NCI-H1417 treated with DMSO at 0.1 percent for 48 hours (cell line): ENCODE measurements at regions not wholly inside any gene's neighbourhood (a gene's known extent, or its start where the extent isn't known, plus 50 kb on each side); places are given as distances from the start of the nearest gene placed in this dataset.
"Not testable (repeated sequence)": the region's sequence is repeated elsewhere in the genome, so short reads cannot be mapped to it uniquely, and the experiment has no call there.

ENCODE experiments used
- DNase-seq: peaks from one replicate; lab custom pipeline; 2025; lab: John Stamatoyannopoulos, UW

DNA sequence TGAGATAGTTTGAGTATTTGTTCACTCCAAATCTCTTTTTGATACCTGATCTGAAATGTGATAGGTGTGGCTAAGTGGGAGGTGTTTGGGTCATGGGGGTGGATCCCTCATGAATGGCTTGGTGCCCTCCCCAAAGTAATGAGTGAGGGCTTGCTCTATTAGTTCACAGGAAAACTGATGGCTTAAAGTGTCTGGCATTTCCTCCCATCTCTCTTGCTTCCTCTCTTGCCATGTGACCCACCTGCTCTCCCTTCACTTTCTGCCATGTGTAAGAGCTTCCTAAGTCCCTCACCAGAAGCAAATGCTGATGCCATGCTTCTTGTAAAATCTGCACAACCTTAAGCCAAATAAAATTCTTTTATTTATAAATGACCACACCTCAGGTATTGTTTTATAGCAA is 61.1 kb downstream of the MAD2L1 start:
- DNase-seq: no peak

DNA sequence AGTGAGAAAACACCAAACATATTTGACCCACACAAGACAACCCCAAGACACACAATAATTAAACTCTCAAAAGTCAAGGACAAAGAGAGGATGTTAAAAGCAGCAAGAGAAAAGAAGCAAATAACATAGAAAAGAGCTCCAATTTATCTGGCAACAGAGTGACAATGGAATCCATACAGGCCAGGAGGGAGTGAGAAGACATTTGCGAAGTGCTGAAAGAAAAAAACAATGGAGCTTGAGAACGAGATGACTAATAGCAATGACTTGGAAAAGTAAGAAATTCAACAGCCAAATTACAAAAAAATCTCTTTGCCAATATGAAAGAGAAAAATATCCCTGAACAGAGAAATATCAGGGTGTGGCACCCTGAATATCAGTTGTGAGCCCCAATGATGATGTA is 61.6 kb downstream of the MAD2L1 start:
- DNase-seq: no peak

DNA sequence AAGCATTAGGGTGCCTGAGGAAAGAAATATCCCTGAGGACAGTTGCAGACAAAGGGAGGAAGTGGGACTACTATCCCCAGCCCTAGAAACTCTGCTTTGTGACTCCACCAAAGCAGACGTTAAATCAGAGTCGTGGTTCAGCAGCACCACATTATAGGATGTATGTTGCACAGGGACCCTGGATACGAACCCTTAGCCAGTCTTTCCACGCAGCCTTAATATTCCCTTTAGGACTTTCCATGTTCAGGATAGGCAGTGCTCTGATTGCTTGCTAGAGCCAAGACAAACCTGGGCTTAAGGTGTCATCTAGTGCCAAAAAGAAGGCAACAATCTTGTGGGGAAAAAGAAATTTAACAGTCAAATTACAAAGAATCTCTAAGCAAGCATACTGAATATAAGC is 62.6 kb downstream of the MAD2L1 start:
- no peak for DNase-seq

DNA sequence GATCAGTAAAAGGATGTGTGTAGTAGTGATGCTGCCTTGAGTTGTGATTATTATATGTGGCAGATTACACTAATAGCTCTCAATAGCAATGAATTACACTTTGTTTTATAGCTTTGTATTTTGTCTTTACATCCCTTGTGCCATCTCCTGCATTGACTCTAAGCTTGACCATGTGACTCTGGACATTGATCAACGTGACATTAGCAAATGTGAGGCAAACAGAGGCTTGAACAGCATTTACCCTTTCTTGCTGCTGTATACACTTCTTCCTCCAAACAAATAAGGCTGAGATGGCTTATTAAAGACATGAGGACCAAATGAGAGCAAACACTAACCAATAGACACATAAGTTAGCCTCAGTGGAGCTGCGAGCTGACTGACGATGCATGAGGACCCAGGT is 63.5 kb downstream of the MAD2L1 start:
- DNase-seq: no peak

DNA sequence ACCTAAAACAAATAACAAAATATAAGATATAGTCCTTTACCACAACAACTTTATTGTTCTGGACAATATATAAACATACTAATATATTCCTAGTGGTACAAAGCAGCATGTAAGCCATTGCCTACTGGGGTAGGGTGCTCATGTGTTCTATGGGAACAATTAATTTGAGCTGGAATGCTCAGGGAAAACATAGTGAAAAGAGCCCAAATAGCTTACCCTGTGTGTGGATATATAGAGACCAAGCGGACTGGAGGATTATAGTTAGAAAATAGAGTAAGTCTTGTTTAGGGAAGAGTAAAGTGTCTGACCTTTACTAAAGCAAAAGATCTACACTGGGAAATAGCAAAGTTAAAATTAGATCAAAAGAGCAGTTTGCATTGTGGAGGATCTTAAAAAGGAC is 64.8 kb downstream of the MAD2L1 start:
- DNase-seq: no peak

DNA sequence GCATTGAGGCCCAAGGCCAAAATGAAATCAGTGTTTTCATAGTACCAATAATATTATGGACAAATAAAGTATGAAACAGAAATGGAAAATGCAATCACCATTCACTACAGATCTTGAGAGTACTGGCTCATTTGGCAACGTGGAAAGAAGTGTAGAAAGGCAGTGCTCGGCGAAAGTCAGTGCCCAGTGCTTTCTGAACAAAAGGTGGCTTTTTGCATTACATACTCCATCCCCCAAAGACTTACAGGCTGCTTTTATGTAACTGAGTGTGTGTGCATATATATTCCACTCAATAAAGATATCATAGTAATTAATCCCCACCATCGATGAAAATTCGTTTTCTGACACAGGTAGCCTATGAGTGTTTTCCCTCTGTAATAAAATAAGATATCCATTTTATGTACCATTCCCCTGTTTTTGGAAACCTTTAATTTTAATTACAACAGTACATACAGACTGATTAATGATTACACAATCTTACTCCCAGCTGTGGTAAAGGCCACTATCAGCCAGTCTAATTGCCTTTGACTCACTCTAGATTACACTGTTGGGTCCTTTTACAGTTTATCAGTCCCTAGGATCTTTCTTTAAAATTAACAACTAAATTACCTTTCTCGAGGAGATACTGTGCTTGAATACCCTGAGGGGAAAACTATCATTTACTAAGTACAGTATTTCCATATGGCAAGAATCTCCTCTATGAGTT is 65.9 kb downstream of the MAD2L1 start:
- peak; percentile 13 for DNase-seq

DNA sequence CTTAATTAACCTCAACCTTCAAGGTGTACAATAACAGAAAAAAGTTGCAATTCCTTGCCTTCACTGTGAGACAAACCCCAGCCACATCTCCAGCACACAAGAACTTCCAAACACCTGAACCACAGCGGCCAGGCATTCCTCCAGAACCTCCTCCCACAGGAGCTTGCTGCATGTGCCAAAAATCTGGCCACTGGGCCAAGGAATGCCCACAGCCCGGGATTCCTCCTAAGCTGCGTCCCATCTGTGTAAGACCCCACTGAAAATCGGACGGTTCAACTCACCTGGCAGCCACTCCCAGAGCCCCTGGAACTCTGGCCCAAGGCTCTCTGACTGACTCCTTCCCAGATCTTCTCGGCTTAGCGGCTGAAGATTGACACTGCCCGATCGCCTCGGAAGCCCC is 70.6 kb downstream of the MAD2L1 start:
- not testable (repeated sequence) for DNase-seq

DNA sequence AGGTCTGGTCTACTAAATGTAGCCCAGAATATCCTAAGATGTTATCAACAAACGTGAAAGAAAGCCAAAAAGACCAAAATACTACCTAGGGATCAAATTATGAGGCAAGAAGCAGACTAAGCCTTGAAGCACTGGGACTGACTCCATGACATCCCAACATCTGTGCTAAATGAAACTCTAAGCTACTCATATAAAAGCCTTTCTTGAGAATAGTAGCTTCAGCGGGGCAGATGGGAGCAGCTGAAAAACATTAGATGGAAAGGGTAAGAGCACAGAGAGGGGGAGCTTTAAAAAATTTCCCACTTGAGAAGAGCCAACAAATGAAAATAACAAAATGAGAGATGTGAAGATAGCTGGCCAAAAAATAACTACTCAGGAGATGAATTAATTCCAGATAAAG is 81.7 kb downstream of the MAD2L1 start:
- no peak for DNase-seq

DNA sequence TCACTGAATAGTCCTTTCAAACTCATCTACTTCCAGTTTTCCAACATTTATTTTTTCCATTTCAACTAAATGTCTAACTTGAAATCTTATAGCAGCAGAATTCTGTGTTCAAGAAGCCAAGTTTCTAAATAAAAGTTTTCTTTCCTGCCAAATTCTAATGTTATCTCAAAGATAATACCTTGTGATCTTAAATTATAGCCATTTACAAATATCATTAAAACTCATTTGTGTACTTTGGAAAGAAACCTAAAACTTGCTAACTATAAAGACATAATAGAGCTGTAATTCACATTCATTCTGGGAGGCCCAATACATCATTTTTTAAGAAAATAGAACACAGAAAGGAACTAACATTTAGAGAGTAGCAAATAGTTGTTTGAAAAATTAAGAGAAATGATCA is 83.9 kb downstream of the MAD2L1 start:
- no peak for DNase-seq

DNA sequence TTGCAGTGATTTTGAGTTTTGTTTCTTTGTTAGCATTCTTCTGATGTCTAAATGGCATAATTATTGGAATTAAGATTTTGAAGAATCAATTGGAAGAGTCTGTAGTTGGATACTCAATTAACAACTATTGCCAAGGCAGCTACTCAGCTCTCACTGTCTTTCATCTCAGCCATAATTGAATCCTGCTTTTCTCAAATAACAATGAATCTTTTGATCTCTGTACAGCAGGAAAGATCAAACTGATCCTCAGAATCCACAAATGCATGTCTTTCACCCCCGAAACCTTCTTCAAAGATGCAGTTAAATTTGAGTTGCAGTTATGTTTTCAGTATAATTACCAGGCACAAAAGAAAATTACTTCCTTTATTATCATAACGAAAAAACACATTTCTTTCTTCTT is 86.2 kb downstream of the MAD2L1 start:
- no peak for DNase-seq

DNA sequence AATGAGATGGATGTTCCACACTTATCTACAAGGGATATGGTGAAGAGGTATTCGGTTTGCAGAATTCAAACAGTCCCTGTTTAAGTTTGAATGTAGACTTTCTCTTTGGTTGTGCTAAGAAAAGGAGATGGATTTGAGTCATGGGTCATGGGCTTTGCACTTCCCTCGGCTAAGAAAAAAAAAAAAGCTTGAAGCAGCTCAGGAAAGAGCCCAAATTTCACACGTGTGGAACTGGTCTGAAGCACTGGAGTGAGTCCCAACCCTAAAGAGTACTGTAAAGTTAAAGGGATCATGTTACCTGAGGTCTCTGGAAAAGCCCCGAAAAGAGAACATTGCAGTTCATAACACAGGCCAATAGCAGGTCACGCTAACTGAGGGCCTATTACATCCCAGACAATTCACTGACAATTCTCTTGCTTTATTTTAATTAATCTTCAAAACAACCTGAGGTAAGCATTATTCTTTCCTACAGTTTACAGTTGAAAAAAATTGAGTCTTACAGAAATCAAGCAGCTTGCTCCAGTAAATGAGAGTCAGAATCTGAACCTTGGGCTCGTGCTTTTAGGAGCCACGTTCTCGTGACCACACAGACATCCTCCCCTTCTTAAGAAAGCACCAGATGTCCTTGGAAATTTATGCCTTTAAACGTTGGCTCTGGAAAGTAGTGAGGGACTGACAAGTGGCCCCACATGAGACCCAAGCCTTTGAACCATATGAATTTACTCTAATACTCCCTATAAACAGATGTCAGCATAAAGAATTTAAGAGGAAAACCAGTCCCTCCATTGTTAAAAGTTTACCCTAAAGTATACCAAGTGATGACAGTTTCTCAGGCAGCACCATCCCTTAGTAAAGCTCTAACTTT is 89.3 kb downstream of the MAD2L1 start:
- DNase-seq: no peak

DNA sequence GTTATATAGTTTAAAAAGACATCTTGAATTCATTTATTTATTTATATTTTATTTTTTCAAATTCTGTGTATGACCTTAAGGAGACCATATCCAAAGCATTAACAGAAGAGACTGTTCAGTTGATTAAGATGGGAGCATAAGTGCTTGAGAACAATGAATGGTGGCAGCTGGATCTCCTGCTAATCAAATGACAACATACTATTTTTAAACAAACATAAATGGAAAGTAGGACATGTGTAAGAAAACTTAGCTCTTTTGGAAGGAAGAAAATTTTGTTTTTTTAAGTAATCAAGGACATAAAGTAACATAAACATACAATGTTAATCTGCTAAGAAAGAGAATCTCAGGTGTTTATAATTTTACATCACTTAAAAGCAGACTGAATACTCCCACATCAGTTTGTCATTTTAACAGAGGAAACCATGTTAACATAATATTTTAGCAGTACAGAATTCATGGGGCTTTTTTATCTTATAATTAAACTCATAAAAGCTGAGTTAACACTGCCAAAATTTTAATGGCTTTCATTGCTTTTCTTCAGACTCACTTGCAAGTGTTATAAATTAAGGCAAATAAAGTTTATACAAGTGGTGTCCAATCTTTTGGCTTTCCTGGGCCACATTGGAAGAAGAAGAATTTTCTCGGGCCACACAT is 95.1 kb downstream of the MAD2L1 start:
- DNase-seq: no peak

DNA sequence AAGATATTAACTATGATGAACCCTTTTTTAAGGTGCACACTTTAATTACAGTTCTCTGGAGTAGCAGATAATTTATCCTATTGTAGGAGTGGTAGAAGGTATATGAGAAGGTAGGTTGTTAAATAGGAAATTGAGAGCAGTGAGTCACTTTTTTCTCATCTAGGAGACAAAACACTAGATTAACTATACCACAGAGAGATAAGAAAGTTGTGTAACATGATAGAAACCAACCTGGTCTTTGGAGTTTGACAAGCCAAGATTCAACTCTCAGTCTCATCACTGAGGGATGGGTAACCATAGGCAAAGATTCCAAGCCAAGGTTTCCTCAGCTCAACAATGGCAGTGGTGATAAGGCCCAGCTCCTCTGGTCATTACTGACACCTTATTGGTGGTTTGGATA is 104.0 kb downstream of the MAD2L1 start:
- DNase-seq: no peak

DNA sequence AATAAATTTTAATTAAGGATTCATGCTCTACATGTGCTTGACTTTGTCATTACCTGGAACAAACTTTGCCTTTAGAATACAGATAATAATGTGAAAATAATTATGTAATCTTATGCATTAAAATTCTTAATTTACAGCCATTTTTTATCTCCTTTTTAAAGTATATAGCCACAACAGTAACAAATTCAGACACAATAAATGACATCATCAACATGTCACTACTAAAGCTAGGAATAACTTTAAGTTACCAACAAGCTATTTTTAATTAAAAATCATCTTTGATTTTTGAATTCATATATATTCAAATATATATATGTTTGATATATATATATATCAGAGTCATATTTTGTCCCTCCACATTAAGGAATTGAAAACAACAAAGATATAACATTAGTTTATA is 107.7 kb downstream of the MAD2L1 start:
- DNase-seq: no peak

DNA sequence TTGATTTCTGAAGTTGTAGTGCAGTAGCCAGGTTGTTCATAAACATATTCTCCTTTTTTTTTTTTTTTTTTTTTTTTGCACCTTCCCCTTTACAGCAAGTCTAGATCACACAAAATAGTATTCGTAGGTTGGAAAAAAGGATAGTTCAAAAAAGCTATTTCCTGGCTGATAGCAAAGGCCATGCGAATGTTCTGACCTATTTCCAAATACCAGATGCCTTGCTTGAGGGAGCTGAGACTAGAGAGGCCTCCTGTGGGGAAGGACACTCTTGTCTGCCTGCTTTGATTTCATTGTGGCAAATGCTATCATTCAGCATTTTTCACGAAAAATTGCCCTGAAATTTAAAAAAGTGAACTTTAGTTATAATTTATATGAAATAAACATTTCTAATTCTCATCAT is 111.4 kb downstream of the MAD2L1 start:
- no peak for DNase-seq

DNA sequence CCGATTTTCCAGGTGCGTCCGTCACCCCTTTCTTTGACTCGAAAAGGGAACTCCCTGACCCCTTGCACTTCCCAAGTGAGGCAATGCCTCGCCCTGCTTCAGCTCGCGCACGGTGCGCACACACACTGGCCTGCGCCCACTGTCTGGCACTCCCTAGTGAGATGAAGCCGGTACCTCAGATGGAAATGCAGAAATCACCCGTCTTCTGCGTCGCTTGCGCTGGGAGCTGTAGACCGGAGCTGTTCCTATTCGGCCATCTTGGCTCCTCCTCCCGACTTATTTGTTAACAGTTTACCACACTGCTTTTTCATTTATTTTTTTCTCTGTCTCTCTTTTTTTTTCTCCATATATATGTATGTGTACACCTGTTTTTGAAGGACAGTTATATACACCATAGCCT is 112.2 kb downstream of the MAD2L1 start:
- DNase-seq: not testable (repeated sequence)

DNA sequence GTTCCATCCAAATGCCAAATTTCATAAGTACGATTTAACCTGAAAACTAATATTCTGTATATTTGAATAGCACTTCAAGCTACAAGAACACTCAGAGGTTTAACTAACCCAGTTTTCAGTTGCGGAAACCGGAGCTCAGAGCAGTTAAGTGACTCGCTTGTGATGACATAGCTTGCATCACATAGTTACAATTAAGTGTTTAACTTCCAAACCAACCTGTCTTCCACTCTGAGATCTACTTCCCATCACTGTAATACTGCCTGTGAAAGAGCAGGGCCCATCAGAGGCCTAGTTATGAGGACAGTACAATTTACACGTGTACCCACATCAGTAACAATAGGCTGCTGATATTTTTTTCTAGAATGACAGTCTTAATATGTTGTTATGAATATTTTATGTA is 120.3 kb downstream of the MAD2L1 start:
- DNase-seq: no peak

DNA sequence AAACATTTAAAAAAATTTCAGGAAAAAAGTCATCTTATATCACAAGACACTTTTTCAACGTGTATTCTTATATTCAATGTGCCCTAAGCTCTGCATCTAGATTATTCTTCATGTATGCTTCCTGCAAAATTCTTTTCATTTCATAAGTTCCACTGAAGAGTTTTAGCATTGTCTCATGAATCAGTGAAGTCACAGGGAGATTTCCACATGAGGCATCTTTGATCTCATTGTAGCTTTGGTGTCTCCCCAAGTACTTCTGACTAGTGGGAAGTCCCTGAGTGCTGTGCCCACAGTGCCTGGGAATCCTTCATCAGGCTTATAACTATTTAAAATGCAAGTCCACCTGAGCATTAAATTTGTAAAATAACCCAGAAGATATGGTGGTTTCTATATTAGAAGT is 123.8 kb downstream of the MAD2L1 start:
- no peak for DNase-seq

DNA sequence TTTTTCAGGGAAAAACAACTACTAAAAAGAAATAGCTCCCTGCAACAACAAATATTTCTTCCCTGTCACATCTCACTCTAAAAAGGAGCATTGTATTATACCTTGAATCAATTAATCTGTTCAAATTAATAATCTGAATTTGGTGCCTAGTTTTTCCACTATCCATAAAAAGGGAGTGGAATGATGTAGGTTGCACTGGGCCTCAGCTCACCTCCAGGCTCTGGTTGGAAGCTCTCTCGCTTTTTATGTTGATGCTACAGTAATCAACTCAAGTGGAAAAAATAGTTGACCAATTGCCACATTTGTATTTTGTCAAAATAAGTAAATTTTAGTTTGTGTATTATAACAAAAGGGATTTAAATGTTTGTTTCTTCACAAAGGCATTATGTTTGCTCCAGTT is 126.1 kb downstream of the MAD2L1 start:
- no peak for DNase-seq

DNA sequence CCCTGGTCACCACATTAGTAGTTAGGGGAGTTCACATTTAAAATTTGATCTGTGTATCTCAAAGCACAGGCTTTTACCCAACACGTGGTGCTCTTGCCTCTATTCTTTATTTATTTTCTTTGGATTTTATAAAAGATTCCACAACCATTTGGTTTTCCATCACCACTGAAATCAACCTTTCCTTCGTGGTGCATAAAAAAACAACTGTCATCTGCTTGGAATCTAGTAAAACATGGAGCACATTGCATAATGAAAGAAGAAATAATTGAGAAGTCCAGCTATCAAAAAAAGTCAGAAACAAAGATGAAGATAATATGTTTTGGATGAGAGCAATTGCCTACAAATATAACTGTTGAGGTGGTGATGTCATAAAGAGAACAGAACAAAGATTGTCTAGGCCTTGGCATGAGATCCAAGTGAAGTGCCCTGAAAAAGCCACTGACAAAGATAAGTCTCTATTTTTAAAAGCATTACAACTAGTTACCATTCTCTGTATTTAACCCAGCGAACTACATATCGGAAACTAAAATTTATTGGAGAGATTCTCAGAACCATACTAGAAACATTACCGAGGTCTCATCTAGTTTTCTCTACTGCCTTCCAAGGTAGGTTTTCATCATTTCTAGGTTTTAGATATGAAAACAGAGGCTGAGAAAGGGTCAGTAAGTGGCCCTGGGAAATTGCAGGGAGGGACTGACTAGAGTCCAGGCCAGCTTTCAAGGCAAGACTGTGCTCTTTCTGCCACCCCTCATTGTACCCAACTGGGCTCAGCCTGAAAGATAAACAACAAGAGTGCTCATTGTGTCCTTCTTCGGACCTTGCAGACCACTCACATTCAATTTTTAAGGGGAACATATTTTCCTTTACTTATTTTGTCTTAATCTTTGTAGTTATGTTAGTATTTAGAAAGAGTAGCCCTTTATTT is 127.3 kb downstream of the MAD2L1 start:
- no peak for DNase-seq

DNA sequence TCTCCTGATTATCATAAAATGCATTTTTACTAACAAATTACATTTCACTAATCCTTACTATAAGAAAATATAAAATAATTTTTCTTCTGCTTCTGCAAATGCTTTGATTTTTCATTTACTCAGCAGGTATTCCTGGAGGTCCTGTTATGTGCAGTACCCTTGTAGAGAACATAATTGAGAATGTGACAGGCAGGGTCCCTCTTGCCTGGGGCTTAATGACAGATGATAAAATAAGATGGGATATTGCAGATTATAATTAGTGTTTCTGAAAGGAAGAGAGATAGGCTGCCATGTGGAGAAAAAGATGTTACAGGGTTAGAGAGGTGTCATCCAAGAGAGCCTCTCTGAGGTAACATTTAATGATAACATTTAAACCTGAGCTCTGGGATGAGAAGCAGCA is 128.9 kb downstream of the MAD2L1 start:
- DNase-seq: no peak

DNA sequence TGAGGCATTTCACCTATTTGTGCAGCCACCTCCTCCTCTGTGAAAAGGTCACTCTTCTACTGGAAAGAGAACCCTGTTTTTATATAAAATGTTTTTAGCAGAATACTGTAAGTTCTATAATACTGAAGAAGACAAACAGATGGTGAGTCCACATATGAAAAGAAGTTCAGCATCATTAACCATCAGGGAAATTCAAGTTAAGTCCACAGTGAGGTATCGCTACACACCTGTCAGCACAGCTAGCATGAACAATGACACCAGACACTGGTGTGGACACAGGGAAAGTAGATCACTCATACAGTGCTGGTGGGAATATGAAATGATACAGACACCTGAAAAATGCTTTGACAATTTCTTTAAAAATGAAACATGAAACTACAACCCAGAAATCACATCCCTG is 133.0 kb downstream of the MAD2L1 start:
- DNase-seq: peak; percentile 76
